ENCODE measurements at regions not wholly inside any gene's neighbourhood (a gene's known extent, or its start where the extent isn't known, plus 50 kb on each side); places are given as distances from the start of the nearest gene placed in this dataset.

GRCh38 chr2:104685591-104685990 is 168.3 kb upstream of the POU3F3 start:
- TF ChIP-seq GATA2 (IDR thresholded peaks at IDR 0.05; ENCODE audit: low read depth, low read length) (no peak), GATA3 (IDR thresholded peaks at IDR 0.05; ENCODE audit: low read depth, low read length) (no peak)
